ENCODE measurements at regions not wholly inside any gene's neighbourhood (a gene's known extent, or its start where the extent isn't known, plus 50 kb on each side); places are given as distances from the start of the nearest gene placed in this dataset.

GRCh38 chr6:14348389-14348788 lies 230.8 kb downstream of the CD83 start:
- in situ Hi-C loops (cut with MboI) (no loop called here), intact Hi-C loops (cut with micrococcal nuclease; ENCODE audit: unreplicated experiment) (no loop called here)
- FAIRE-seq (no peak), DNase-seq (ENCODE audit: low read depth, low spot score) (no peak), ATAC-seq (no peak)
- no peak overlapping the region for H2AFZ ChIP-seq (ENCODE audit: control insufficient read depth, low read depth, low read length)
- ChIA-PET CTCF (no interaction called here), RAD21 (ENCODE audit: unreplicated experiment) (interaction anchor here (1.6 kb wide), 1 partner anchor 31 kb away, joined by 4 read pairs; no protein-coding TSS in a partner anchor), POLR2A (no interaction called here), SMC1A (ENCODE audit: uncharacterized antibody, unreplicated experiment) (interaction anchor here (2.4 kb wide), 1 partner anchor 13 kb away, joined by 5 read pairs; no protein-coding TSS in a partner anchor)
- H3K79me2 ChIP-seq (ENCODE audit: control insufficient read depth, insufficient read depth, low read length) = no peaks in the 10 kb centered on the region
- WGBS (ENCODE audit: insufficient coverage, insufficient replicate concordance, low lambda C conversion rate, missing lambda C conversion rate) = 53% methylated on average over 1 of the region's 1 CpG
- no peaks in the 10 kb centered on the region for H3K36me3 ChIP-seq (ENCODE audit: control insufficient read depth in 2 of 2, insufficient read depth in 2 of 2, low read length in 1 of 2)
- peaks cover 2% of the 10 kb centered on the region; the same call in 1 of the 3 replicates for H3K9me3 ChIP-seq (replicated peaks; ENCODE audit: control insufficient read depth, insufficient read depth, low read length)
- H3K27me3 ChIP-seq (replicated peaks in 1 of 2; ENCODE audit: control insufficient read depth in 2 of 2, insufficient read depth in 2 of 2, low read length in 1 of 2) = no peaks in the 10 kb centered on the region
- H3K4me3 ChIP-seq = no peak overlapping the region
- H3K9ac ChIP-seq (ENCODE audit: control insufficient read depth, insufficient read depth, low read length) = no peak overlapping the region
- no peak overlapping the region for H3K27ac ChIP-seq (ENCODE audit: control insufficient read depth, insufficient read depth)
- BruUV-seq (replicated peaks) = no TSS peak
- H3K4me2 ChIP-seq (ENCODE audit: control insufficient read depth, insufficient read depth) = no peak overlapping the region
- H4K20me1 ChIP-seq (ENCODE audit: control insufficient read depth, insufficient read depth) = no peaks in the 10 kb centered on the region
- TF ChIP-seq ZSCAN29 (IDR thresholded peaks at IDR 0.05) (no peak), NR2C2 (IDR thresholded peaks at IDR 0.05; ENCODE audit: borderline replicate concordance, control insufficient read depth, insufficient read length, low read depth) (no peak), STAT1 (conservative IDR thresholded peaks at IDR 0.05) (no peak), SMAD1 (IDR thresholded peaks at IDR 0.05; ENCODE audit: low read depth, partially characterized antibody) (no peak), ZBTB4 (CRISPR knock-in tag; IDR thresholded peaks at IDR 0.05) (no peak), MYB (IDR thresholded peaks at IDR 0.05; ENCODE audit: borderline replicate concordance, low read depth, low read length) (no peak), ZBED1 (IDR thresholded peaks at IDR 0.05; ENCODE audit: borderline replicate concordance) (no peak), ATF7 (IDR thresholded peaks at IDR 0.05; ENCODE audit: low read depth) (no peak), TBL1XR1 (IDR thresholded peaks at IDR 0.05; ENCODE audit: low read depth, low read length) (no peak), POLR2A (IDR thresholded peaks at IDR 0.05; ENCODE audit: low read depth, low read length) (no peak), BRCA1 (IDR thresholded peaks at IDR 0.05; ENCODE audit: low read depth, low read length) (no peak), ZBTB11 (CRISPR knock-in tag; IDR thresholded peaks at IDR 0.05) (no peak), EED (IDR thresholded peaks at IDR 0.05; ENCODE audit: low read depth) (no peak), ATF3 (IDR thresholded peaks at IDR 0.05; ENCODE audit: borderline replicate concordance, extremely low read depth, low read depth, low read length) (no peak), ZNF217 (IDR thresholded peaks at IDR 0.05) (no peak), RAD51 (IDR thresholded peaks at IDR 0.05) (no peak), STAT3 (IDR thresholded peaks at IDR 0.05; ENCODE audit: low read depth, low read length) (no peak), NFIC (IDR thresholded peaks at IDR 0.05; ENCODE audit: low read depth, low read length) (no peak), GATAD2B (conservative IDR thresholded peaks at IDR 0.05; ENCODE audit: low read depth) (no peak)
- H3K4me1 ChIP-seq (ENCODE audit: control insufficient read depth, insufficient read depth, low read length) = no peaks in the 10 kb centered on the region

All from GM12878 (cell line).